HG03060 (cell line): ENCODE measurements at regions not wholly inside any gene's neighbourhood (a gene's known extent, or its start where the extent isn't known, plus 50 kb on each side); places are given as distances from the start of the nearest gene placed in this dataset.
"Not testable (repeated sequence)": the region's sequence is repeated elsewhere in the genome, so short reads cannot be mapped to it uniquely, and the experiment has no call there.

Experiments
- ATAC-seq: cut with Tn5 transposase; IDR thresholded peaks from one replicate; pipeline ENCODE4 v1.9.1; 2021; ENCODE audit warnings: low read depth, moderate number of reproducible peaks; ENCODE audit not compliant: unreplicated experiment

DNA sequence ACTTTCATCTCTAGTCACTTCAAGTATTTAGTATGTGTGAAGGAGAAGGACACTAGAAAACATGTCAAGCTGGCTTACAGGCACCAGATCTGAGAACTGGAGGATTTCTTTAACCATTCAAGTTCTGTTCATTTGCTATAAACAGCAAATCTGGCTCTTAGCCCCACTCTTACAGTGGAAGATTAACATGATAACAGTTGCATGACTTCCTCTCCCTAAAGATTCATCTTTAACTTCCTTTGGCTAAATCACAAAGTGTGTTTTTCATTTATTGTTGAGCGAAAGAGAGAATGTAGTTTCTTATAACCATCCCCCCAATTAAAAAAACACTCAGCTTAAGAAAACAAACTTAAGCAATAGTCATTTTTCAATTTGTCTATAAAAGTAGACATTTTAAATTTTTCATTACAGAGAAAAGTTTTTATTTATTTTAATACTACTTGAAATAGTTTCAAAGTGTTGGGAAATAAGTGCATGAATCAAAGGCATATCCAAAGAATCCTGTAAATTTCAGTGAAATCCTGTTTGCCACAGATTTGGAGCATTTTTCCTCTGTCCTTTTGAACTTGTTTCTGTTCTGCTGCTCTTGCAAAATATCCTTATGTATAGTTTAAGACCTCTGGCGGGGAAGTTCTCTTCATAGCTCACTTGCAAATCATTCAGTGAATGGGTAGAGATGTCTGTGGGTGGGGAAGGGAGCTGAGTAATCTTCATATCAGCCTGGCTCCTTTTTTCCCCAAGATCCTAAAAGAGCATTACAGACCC is 241.0 kb upstream of the RBBP8 start:
- ATAC-seq, result no peak

DNA sequence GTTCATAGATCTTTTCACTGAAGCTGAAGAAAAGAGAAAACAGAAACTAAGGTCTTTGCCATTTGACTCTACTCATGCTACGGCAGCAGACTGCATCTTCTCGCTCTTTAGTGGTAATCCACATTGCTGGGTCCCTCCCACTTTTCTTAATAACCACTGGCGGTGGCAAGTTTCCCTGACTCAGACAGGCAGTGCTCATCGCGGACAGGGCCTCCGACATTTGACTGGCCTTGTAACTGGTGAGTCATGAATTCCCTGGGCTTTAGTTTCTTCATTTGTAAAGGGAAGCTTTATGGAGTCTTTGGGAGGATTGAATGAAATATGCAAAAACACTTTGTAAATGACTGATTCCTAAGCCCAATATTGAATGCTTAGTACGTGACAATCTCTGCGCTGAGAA is 238.2 kb upstream of the RBBP8 start:
- no peak for ATAC-seq

DNA sequence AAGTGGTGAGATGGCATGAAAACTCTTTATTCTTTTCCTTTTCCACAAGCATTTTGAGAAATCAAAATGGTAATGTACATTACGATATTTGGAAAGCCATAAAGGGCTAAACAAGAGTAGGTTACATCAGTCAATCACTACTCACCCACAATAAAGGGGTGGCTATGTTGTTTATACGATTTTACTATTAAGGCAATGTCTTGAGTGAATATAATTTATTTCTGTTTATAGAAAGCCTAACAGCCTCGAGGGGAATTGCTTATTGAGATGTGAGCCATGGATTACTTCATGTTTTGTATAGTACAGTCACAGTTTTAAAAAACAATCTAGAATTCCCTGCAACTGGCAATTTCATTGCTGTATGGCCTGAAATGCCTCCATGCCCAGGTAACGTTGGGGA is 237.5 kb upstream of the RBBP8 start:
- ATAC-seq, result no peak

DNA sequence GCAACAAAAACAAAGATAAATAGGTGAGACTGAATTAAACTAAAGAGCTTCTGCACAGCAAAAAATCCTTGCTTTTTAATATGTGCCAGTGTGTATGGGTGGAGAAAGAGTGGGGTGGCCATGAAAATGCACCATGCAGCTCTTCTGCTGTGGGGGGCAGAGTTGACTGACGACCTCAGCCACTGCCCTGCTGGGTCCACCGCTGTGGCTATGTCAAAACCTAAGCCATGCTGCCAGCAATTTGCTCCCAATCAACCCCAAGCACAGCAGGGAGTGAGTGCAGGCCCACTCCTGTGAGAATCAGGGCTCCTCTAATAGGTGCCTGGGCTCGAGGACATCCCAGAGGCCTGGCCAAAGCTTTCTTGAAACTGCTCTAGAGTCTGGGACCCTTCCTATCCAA is 235.6 kb upstream of the RBBP8 start:
- ATAC-seq, result no peak

DNA sequence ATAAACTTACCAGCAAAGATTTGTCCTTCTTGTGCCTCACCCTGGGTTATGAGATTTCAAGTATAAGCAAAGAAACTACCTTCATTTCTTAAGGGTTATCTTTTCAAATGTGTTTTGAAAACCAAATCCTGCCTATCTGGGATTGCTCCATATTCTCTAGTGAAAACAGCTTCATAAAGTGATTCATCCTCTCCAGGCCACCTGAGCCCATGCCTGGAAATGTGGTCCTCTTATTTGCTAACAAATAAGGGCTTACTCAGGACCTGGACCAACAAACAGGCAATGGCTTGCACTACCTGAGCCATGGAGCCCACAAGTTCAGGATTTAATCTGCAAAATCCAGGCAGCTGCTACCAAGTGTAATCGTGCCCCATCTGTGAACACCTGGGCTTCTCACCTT is 234.4 kb upstream of the RBBP8 start:
- no peak for ATAC-seq

DNA sequence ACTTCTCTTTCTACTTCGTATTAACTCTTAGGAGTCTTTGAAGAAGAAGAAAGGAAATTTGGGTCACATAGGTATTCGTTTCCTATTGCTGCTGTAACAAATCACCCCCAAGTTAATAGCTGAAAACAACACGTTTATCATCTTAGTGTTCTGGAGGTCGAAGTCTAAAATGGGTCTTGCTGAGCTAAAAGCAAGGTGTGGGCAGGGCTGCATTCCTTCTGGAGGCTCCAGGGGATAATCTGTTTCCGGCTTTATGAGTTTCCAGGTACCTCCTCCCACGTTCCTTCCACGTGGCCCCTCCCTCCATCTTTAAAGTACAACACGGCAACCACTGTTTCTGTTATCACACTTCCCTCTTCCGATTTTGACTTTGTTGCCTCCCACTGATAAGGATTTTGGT is 233.5 kb upstream of the RBBP8 start:
- no peak for ATAC-seq

DNA sequence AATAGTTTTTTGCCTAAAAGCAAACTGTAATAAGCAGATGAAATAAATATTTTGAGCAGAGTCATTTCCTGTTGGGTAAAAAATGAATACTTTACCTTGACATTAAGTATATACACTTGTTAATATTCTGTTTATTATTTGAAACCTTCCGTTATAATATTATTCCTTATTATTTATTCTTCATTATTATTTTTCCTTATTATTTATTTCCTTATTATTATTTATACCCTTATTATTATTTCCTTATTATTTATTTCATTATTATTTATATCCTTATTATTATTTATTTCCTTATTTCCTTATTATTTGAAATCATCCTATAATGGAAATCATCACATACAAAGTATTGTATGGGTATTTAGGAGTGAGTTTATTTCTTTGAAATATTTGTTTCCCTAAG is 232.2 kb upstream of the RBBP8 start:
- no peak for ATAC-seq

DNA sequence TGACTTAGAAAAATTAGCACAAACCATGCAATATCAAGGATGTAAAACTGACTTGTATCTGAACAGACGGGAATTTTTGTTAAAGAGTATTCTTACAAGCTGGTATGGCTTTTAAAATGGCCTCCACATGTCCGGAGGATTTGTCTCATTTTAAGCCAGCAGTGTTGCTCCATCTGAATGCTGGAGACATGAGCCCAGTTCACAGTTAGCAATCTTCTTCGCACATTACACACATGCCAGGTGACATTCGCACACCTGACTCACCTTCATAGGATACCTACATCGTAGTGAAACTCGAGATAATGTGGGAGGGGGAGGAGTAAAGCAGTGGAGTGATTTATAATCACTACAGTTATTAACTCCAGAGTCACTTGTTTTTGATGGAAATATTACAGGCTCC is 231.8 kb upstream of the RBBP8 start:
- no peak for ATAC-seq

DNA sequence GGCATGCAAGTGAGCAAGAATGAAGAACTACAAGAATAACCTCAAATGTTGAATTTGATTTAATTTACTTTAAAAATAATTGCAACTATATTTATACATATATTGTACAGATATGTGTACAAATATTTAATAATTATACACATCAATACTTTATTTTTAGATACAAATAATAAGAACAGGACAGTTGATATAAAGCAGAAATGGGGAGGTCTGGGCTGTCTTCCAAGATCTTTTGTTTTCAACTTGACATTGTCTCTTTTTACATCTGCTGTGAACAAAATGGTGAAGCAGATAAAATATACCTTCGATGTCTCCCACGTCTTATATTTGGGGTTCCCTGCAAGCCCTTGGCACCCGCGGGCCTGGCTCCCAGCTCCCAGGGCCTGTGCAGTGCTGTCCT is 231.3 kb upstream of the RBBP8 start:
- ATAC-seq, result no peak

DNA sequence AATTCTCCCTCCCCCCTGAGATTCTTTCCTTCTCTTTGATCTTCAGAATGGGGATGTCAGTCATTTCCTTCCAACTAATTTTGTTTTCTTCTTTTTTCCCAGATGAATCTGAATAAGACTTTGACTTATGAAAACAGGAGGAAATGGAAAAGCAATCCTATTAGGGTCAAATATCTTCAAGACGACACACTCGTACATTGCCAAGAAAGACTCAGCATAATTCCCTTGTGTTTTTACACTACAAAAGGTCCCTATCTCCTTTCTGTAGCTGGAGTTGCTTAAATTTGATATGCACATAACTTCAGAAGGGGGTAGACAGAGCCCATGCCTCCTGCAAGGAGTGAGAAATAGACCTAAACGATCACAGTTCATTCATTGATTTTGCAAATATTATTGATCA is 230.3 kb upstream of the RBBP8 start:
- ATAC-seq, result no peak

DNA sequence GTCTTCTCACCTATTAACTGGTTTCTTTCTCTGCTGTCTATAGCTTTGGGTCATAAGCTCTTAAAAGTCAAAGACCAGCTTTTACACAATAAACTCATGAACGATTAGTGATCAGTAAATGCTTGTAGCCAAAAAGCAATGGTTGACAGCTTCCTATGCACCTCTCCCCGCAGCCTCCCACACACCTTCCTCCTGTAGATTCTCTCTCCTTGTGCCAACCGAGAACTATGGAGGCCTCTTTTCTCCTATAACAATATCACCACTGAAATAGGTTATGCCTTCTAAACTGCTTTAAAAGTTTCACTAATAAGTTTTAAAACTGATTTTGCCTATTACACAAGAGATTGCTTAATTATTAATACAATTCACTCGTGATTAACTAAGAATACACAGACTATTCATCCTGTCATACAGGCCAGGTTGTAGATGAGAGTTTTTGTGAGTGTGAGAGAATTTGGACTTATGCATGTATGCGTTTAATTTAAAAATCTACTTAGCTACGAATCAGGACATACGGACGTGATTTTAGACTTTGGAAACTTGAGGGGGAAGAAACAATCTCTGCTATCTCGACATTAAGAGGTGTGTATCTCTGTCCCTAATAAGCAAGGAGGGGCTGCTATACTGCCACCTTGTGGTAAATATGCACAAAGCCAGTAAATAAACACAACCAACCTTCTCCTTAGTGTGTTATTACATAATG is 229.1 kb upstream of the RBBP8 start:
- no peak for ATAC-seq

DNA sequence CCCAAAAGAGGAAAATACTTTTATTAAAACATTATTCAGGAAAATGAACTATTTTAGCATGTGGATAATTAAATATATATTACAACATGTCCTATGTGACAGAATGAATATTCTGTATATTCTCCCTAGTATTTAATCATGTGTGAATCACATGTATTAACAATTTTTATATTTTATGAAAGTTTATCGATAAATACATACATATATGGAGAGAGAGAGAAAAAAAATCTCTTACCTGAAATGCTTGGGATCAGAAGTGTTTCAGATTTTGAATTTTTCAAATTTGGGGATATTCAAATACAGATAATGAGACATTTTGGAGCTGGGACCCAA is 228.6 kb upstream of the RBBP8 start:
- no peak for ATAC-seq

DNA sequence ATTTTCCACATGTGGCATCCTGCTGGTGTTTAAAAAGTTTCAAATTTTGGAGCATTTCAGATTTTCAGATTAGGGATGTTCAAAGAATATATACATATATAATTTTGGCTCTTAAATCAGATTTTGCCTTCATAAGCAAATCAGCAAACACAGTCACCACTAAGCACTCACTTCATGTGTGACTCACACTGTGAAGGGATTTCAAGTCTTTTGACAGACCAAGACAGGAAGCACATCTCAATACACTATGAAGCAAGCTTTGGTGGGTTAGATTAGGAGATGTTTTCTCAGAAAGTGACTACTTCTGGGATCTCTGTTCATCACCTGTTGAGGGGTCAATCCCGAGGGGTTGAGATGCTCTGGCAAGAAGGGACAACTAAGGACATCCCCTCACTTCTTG is 227.8 kb upstream of the RBBP8 start:
- no peak for ATAC-seq

DNA sequence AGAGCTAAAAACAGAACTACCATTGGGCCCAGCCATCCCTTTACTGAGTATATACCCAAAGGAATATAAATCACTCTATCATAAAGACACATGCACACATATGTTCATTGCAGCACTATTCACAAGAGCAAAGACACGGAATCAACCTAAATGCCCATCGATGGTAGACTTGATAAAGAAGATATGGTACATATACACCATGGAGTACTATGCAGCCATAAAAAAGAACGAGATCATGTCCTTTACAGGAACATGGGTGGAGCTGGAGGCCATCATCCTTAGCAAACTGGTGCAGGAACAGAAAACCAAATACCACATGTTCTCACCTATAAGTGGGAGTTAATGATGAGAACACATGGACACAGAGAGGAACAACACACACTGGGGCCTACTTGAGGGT is 227.1 kb upstream of the RBBP8 start:
- not testable (repeated sequence) for ATAC-seq

DNA sequence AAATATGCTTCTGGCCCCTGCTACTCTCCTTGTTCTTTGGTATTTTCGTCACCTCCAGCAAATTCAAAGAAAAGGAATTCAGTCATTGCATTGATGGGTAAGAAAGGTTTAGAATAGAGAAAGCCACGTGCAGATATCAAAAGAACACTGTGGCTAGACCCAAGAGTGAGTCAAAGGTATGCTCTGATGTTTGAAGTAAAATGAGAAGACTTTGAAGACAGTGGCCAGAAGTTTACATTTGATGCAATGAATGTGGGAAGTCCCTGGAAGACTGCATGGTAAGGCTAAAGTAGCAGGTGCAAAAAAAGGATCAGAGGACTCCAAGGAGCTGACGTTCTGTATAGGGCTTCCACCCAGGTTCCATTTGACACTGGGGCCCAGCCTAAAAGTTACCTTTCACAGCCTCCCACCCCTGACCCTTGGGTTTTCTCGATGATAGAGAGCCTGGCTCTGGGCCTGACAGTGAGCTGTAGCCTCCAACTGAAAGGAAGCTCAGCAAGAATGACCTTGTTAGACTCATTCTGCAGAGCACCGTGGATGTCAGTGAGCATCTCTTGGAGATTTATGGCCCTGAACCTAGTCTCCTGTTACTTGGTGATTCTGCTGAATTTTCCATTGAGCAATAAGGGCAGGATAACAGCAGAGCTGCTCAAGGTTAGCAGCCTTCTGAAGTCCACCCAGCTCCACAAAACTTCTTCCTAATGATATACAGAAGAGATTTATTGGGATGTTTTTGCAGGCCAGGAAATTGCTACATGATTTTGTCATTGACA is 223.7 kb upstream of the RBBP8 start:
- no peak for ATAC-seq

DNA sequence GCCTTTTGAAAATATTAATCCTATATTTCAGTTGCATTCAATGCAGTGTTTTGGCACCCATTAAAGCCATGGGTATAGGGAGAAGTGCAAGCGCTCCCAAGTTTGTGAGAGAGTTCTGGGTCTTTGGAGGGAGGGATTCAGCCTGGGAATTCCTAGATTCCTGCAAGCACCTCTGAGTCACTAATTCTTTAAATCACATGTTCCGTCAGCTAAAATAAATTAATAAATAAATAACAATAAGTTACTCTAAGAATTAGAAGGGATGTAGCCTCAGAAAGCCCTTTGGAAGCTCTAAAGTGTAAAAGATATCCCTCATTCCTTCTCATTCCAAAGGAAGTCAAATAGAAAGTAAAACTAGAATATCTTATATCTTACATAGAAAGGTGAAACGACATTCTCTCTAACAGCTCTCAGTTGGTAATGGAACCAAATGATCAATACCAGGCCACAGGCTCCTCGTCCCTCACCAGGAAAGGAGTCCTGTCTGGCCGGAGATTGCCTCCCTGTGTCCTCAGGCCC is 222.4 kb upstream of the RBBP8 start:
- no peak for ATAC-seq

DNA sequence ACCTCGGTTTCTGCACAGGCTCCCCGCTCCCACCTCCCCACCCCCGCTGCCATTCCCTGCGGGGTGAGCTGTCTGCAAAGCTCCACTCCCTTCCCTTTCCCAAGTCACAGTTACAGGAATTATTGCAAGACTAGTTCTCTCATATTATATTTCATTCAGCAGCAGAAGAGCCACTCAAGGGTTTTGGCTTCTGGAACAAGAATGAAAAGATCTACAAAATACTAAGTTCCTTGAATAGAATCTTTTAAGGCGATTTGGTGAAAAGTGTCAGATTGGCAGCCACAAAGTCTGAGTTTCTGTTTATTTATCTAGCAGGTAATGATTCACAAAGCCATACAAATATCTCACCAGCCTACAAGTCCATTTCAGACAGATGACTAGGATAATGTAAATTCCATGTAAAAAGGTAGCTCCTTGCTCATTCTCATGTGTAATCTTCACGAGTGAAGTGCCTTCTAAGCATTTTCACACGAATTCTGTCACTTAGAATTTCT is 221.9 kb upstream of the RBBP8 start:
- no peak for ATAC-seq

DNA sequence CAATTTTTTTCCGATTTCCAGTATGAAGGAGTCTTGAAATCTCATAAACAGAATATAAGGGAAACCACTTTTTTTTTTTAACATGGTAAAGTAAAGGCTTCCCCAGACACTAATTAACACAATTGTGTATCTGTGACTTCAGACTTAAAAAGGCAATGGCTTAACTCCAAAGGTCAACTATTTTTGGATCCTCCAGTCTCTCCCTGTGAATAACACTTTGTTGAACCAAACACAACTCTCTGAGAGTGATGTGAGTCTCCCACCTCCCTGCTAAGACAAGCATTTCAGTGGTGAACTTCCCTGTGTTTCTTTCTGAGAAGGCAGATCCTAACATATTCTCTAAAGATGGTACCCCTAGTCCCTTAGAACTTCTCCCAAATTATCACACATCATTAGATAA is 219.6 kb upstream of the RBBP8 start:
- no peak for ATAC-seq

DNA sequence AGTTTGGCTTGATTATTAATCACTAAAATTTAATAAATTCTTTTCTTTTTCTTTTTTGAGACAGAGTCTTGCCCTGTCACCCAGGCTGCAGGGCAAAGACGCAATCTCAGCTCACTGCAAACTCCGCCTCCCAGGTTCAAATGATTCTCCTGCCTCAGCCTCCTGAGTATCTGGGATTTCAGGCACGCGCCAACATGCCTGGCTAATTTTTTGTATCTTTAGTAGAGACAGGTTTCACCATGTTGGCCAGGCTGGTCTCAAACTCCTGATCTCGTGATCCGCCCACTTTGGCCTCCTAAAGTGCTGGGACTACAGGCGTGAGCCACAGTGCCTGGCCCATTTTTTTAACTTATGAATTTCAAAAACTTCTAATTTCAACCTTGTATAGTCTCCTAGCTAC is 215.6 kb upstream of the RBBP8 start:
- not testable (repeated sequence) for ATAC-seq

DNA sequence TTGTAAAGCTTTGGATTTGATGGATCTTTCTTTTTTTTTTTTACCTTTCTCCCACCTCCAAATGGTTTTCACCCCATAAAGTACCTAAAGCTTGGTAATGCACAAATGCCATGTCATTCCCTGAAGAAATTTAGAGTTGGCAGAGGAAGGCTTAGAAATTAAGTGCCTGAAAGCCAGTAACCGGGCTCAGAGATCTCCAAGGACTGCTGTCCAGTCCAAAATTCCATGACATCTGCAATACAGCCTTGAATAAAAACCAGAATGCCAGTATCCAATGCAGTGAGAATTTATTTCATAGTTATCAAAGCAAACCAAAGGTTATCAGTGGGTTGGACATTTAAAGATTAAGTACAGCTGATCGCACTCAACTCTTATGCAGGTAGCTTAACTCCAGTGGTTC is 209.9 kb upstream of the RBBP8 start:
- no peak for ATAC-seq

DNA sequence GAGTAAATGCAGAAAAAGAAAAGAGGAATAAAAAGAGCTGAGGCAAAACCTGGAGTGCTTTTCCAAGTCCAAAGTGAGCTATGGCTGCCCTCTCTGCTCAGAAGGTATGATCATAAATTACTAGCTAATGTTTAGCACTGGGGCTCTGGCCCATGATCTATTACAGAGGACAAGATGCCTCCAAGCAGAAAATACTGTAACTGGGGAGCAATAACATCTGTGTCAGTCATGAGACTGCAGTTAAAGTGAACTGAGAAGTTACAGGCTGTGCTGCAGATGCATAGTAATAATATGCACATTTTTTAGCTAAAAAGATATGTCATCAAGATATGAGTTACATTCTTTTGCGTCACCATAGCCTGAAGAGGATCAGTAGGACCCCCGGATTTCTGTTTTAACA is 209.4 kb upstream of the RBBP8 start:
- ATAC-seq, result no peak
